Mucosa of rectum (tissue), 2 donors: ENCODE measurements at regions not wholly inside any gene's neighbourhood (a gene's known extent, or its start where the extent isn't known, plus 50 kb on each side); places are given as distances from the start of the nearest gene placed in this dataset.

Experiments used
- H3K27ac ChIP-seq, 2 donors: one replicate each; pipeline ENCODE4 v1.7.0; 2013; ENCODE audit warnings: inconsistent platforms in 2 of 2, low read depth in 2 of 2, low read length in 2 of 2
- H3K27me3 ChIP-seq, 2 donors: one replicate each; pipeline ENCODE4 v1.7.0; 2013; ENCODE audit warnings: low read length in 2 of 2; ENCODE audit not compliant: control insufficient read depth in 2 of 2, insufficient read depth in 2 of 2
- H3K36me3 ChIP-seq, 2 donors: one replicate each; pipeline ENCODE4 v1.7.0; 2013; ENCODE audit warnings: low read length in 2 of 2; ENCODE audit not compliant: control insufficient read depth in 2 of 2, insufficient read depth in 2 of 2
- H3K4me1 ChIP-seq, 2 donors: one replicate each; pipeline ENCODE4 v1.7.0; 2013; ENCODE audit warnings: low read length in 2 of 2, mild to moderate bottlenecking in 1 of 2; ENCODE audit not compliant: control insufficient read depth in 2 of 2, insufficient read depth in 2 of 2
- H3K4me3 ChIP-seq, 2 donors: one replicate each; pipeline ENCODE4 v1.7.0; 2013; ENCODE audit warnings: low read length in 2 of 2
- H3K9ac ChIP-seq, 2 donors: one replicate each; pipeline ENCODE4 v1.7.0; 2013; ENCODE audit warnings: low read length in 2 of 2, low read depth in 1 of 2, mild to moderate bottlenecking in 1 of 2
- H3K9me3 ChIP-seq, 2 donors: one replicate each; pipeline ENCODE4 v1.7.0; 2013; ENCODE audit warnings: low read length in 2 of 2; ENCODE audit not compliant: control insufficient read depth in 2 of 2
- donor health status: healthy.
- donor health status: Normal muscosa, but diverticular disease.

GRCh38 chr5:155276231-155276630 is 262.7 kb downstream of the KIF4B start:
- Histone ChIP-seq H3K9me3 (no peaks in the 10 kb centered on the region), H3K4me3 (no peak overlapping the region), H3K36me3 (no peaks in the 10 kb centered on the region), H3K4me1 (no peaks in the 10 kb centered on the region), H3K27ac (no peak overlapping the region), H3K27me3 (no peaks in the 10 kb centered on the region), H3K9ac (no peak overlapping the region)

GRCh38 chr5:155278532-155278931 is 265.0 kb downstream of the KIF4B start:
- H3K4me3 ChIP-seq = no peak overlapping the region
- no peaks in the 10 kb centered on the region for H3K27me3 ChIP-seq
- H3K4me1 ChIP-seq = no peaks in the 10 kb centered on the region
- no peak overlapping the region for H3K27ac ChIP-seq
- H3K36me3 ChIP-seq = no peaks in the 10 kb centered on the region
- H3K9ac ChIP-seq = no peak overlapping the region
- no peaks in the 10 kb centered on the region for H3K9me3 ChIP-seq

- H3K4me1 ChIP-seq = no peaks in the 10 kb centered on the region
- no peak overlapping the region for H3K9ac ChIP-seq
- H3K27ac ChIP-seq = no peak overlapping the region
- H3K36me3 ChIP-seq = no peaks in the 10 kb centered on the region
- no peaks in the 10 kb centered on the region for H3K27me3 ChIP-seq
- H3K4me3 ChIP-seq = no peak overlapping the region
- no peaks in the 10 kb centered on the region for H3K9me3 ChIP-seq
These were observed 269.1 kb downstream of the KIF4B start for GRCh38 chr5:155282503-155283107.

GRCh38 chr5:155285706-155286105 is 272.2 kb downstream of the KIF4B start:
- Histone ChIP-seq H3K27me3 (no peaks in the 10 kb centered on the region), H3K27ac (no peak overlapping the region), H3K4me1 (no peaks in the 10 kb centered on the region), H3K4me3 (no peak overlapping the region), H3K9ac (no peak overlapping the region), H3K36me3 (no peaks in the 10 kb centered on the region), H3K9me3 (no peaks in the 10 kb centered on the region)

GRCh38 chr5:155290937-155291336 is 277.4 kb downstream of the KIF4B start:
- Histone ChIP-seq H3K4me3 (no peak overlapping the region), H3K36me3 (no peaks in the 10 kb centered on the region), H3K9ac (no peak overlapping the region), H3K27ac (no peak overlapping the region), H3K27me3 (no peaks in the 10 kb centered on the region), H3K9me3 (no peaks in the 10 kb centered on the region), H3K4me1 (no peaks in the 10 kb centered on the region)

- Histone ChIP-seq H3K9me3 (no peaks in the 10 kb centered on the region), H3K36me3 (no peaks in the 10 kb centered on the region), H3K4me1 (no peaks in the 10 kb centered on the region), H3K4me3 (no peak overlapping the region), H3K9ac (no peak overlapping the region), H3K27me3 (no peaks in the 10 kb centered on the region), H3K27ac (no peak overlapping the region)
These were observed 280.1 kb downstream of the KIF4B start for GRCh38 chr5:155293605-155294178.

- Histone ChIP-seq H3K36me3 (no peaks in the 10 kb centered on the region), H3K4me1 (no peaks in the 10 kb centered on the region), H3K9ac (no peak overlapping the region), H3K27ac (no peak overlapping the region), H3K9me3 (no peaks in the 10 kb centered on the region), H3K27me3 (no peaks in the 10 kb centered on the region), H3K4me3 (no peak overlapping the region)
These were observed 281.6 kb downstream of the KIF4B start for GRCh38 chr5:155295111-155295510.

- no peaks in the 10 kb centered on the region for H3K27me3 ChIP-seq
- H3K9me3 ChIP-seq = no peaks in the 10 kb centered on the region
- no peaks in the 10 kb centered on the region for H3K36me3 ChIP-seq
- no peaks in the 10 kb centered on the region for H3K4me1 ChIP-seq
- H3K4me3 ChIP-seq = no peak overlapping the region
- H3K9ac ChIP-seq = no peak overlapping the region
- no peak overlapping the region for H3K27ac ChIP-seq
These were observed 285.9 kb downstream of the KIF4B start for GRCh38 chr5:155299386-155300005.

- no peaks in the 10 kb centered on the region for H3K9me3 ChIP-seq
- H3K27ac ChIP-seq = no peak overlapping the region
- no peaks in the 10 kb centered on the region for H3K36me3 ChIP-seq
- no peak overlapping the region for H3K9ac ChIP-seq
- no peak overlapping the region for H3K4me3 ChIP-seq
- H3K27me3 ChIP-seq = no peaks in the 10 kb centered on the region
- no peaks in the 10 kb centered on the region for H3K4me1 ChIP-seq
These were observed 289.6 kb downstream of the KIF4B start for GRCh38 chr5:155303120-155303519.

GRCh38 chr5:155307229-155307628 is 293.7 kb downstream of the KIF4B start:
- Histone ChIP-seq H3K27ac (no peak overlapping the region), H3K4me1 (no peaks in the 10 kb centered on the region), H3K27me3 (no peaks in the 10 kb centered on the region), H3K9me3 (no peaks in the 10 kb centered on the region), H3K9ac (no peak overlapping the region), H3K4me3 (no peak overlapping the region), H3K36me3 (no peaks in the 10 kb centered on the region)
